Fibroblast of mammary gland (primary cell): ENCODE measurements at regions not wholly inside any gene's neighbourhood (a gene's known extent, or its start where the extent isn't known, plus 50 kb on each side); places are given as distances from the start of the nearest gene placed in this dataset.
"Not testable (repeated sequence)": the region's sequence is repeated elsewhere in the genome, so short reads cannot be mapped to it uniquely, and the experiment has no call there.

Experiments
- DNase-seq: peaks from one replicate; pipeline ENCODE4 v3.0.0-alpha.2; 2010; ENCODE audit warnings: low read depth
- H3K4me3 ChIP-seq: 2 replicates; pipeline ENCODE4 v1.5.1; 2011; ENCODE audit warnings: low read depth, mild to moderate bottlenecking, low read length, moderate library complexity; ENCODE audit not compliant: control insufficient read depth
- TF ChIP-seq, protein P1 (sequence below): conservative IDR thresholded peaks from 2 replicates; pipeline ENCODE4 v1.5.1; 2011; ENCODE audit warnings: low read depth, low read length, inconsistent platforms; ENCODE audit not compliant: control insufficient read depth, insufficient read depth

GRCh38 chr6:102813489-102814275, 1420.2 kb downstream of the GRIK2 start:
- DNase-seq = no peak
- H3K4me3 ChIP-seq = no peak overlapping the region
- TF ChIP-seq, protein P1, sequence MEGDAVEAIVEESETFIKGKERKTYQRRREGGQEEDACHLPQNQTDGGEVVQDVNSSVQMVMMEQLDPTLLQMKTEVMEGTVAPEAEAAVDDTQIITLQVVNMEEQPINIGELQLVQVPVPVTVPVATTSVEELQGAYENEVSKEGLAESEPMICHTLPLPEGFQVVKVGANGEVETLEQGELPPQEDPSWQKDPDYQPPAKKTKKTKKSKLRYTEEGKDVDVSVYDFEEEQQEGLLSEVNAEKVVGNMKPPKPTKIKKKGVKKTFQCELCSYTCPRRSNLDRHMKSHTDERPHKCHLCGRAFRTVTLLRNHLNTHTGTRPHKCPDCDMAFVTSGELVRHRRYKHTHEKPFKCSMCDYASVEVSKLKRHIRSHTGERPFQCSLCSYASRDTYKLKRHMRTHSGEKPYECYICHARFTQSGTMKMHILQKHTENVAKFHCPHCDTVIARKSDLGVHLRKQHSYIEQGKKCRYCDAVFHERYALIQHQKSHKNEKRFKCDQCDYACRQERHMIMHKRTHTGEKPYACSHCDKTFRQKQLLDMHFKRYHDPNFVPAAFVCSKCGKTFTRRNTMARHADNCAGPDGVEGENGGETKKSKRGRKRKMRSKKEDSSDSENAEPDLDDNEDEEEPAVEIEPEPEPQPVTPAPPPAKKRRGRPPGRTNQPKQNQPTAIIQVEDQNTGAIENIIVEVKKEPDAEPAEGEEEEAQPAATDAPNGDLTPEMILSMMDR = no peak

- peak; percentile 1 for DNase-seq
- TF ChIP-seq, protein P1 = no peak
- no peak overlapping the region for H3K4me3 ChIP-seq
Measured at GRCh38 chr6:102812242-102812641, 1418.7 kb downstream of the GRIK2 start.

DNA sequence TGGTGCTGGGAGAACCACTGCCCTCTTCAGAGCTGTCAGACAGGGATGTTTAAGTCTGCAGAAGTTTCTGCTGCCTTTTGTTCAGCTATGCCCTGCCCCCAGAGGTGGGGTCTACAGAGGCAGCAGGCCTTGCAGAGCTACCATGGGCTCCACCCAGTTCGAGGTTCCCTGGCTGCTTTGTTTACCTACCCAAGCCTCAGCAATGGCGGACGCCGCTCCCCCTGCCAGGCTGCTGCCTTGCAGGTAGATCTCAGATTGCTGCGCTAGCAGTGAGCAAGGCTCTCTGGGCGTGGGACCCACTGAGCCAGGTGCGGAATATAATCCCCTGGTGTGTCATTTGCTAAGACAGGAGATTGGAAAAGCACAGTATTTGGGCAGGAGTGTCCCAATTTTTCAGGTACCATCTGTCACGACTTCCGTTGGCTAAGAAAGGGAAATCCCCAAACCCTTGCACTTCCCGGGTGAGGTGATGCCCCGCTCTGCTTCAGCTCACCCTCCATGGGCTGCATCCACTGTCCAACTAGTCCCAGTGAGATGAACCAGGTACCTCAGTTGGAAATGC, 1415.5 kb downstream of the GRIK2 start:
- not testable (repeated sequence) for H3K4me3 ChIP-seq, DNase-seq

DNA sequence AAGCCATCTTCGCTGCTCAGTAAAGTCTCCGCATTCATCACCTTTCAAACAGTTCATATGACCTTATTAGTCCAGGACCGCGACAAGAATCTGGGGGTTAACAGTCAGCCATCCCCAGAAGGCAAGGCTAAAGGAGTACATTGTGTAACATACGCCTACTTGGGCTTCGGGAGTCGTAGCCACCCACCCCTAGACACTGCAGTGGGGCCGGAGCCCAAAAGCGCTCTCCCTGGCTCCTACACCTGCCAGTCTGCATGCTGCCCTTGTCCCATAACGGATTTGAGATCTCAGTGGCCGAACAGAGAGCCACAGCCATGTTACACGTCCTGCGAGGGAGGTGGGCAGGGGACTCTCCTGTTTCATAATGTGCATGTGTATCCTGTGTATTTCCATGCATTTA, 1405.5 kb downstream of the GRIK2 start:
- H3K4me3 ChIP-seq = no peak overlapping the region
- DNase-seq = no peak
- TF ChIP-seq, protein P1 = no peak

- DNase-seq = no peak
- H3K4me3 ChIP-seq = no peak overlapping the region
- TF ChIP-seq, protein P1 = no peak
Measured at GRCh38 chr6:102798636-102799035, 1405.1 kb downstream of the GRIK2 start.

DNA sequence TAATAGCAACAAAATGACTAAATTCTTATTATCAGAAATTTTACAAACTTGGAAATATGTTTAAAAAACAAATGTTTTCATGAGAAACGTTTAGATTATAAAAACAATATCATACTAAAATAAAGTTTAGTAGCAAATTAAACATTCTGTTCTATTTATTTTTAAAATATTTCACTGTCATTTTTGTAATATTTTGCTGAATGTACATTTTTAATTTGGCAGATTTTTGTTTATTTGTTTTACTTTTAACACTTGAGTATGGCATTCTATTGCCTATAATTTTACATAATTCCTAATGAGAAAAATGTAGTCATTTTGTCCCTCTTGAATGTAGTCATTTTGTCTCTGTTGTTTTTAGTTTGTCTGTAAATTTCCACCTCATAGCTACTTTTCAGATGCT, 1400.2 kb downstream of the GRIK2 start:
- no peak for DNase-seq
- H3K4me3 ChIP-seq = no peak overlapping the region
- TF ChIP-seq, protein P1 = no peak

- no peak overlapping the region for H3K4me3 ChIP-seq
- TF ChIP-seq, protein P1 = no peak
- no peak for DNase-seq
Measured at GRCh38 chr6:102774326-102774725, 1380.8 kb downstream of the GRIK2 start.
